ENCODE measurements at regions not wholly inside any gene's neighbourhood (a gene's known extent, or its start where the extent isn't known, plus 50 kb on each side); places are given as distances from the start of the nearest gene placed in this dataset.

DNA sequence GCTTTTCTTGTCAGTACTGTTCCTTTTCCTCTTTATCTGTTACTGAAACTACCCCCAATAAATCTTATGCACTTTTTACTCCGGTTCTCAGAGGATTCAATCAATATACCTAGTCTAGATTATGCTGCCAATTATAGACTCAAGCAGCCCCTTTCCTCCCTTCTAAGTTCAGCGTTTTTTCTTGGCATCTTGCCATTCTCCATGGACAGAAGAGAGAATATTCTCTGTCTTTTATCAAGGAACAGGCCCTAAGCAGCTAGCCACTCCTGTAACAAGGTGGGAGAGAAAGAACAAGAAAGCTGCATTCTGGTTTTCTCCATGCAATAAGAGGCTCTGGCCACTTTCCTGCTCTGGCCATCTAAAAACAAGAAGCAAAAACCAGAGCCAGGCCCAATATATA, 263.0 kb upstream of the ALG10 start:
- Histone ChIP-seq H3K4me3 (no peak overlapping the region), H3K9me2 (ENCODE audit: insufficient read depth) (no peaks in the 10 kb centered on the region), H3K4me2 (no peak overlapping the region), H3K27me3 (ENCODE audit: insufficient read depth, low read depth) (no peaks in the 10 kb centered on the region), H3K36me3 (ENCODE audit: low read depth) (no peaks in the 10 kb centered on the region), H2AFZ (no peak overlapping the region), H3K9me3 (ENCODE audit: insufficient read depth, low read depth) (no peaks in the 10 kb centered on the region; the same call in 1 of the 2 replicates), H3K4me1 (replicated peaks; ENCODE audit: insufficient read depth) (no peaks in the 10 kb centered on the region), H3F3A (ENCODE audit: insufficient read depth, low read depth) (no peaks in the 10 kb centered on the region), H3K79me2 (ENCODE audit: low read depth) (no peaks in the 10 kb centered on the region), H3K27ac (no peak overlapping the region), H4K20me1 (ENCODE audit: insufficient read depth) (no peaks in the 10 kb centered on the region)
- CTCF ChIA-PET: no interaction called here
- POLR2A ChIA-PET (ENCODE audit: unreplicated experiment): no interaction called here
- DNase-seq: no peak
- no peak for TF ChIP-seq EZH2 (IDR thresholded peaks at IDR 0.05; ENCODE audit: low read depth)
- TF ChIP-seq, protein P1, sequence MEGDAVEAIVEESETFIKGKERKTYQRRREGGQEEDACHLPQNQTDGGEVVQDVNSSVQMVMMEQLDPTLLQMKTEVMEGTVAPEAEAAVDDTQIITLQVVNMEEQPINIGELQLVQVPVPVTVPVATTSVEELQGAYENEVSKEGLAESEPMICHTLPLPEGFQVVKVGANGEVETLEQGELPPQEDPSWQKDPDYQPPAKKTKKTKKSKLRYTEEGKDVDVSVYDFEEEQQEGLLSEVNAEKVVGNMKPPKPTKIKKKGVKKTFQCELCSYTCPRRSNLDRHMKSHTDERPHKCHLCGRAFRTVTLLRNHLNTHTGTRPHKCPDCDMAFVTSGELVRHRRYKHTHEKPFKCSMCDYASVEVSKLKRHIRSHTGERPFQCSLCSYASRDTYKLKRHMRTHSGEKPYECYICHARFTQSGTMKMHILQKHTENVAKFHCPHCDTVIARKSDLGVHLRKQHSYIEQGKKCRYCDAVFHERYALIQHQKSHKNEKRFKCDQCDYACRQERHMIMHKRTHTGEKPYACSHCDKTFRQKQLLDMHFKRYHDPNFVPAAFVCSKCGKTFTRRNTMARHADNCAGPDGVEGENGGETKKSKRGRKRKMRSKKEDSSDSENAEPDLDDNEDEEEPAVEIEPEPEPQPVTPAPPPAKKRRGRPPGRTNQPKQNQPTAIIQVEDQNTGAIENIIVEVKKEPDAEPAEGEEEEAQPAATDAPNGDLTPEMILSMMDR (conservative IDR thresholded peaks at IDR 0.05): no peak
- intact Hi-C loops (cut with micrococcal nuclease; ENCODE audit: unreplicated experiment): no loop called here
- no TSS peak for BruUV-seq (replicated peaks)

- H3K4me2 ChIP-seq: no peak overlapping the region
- ChIA-PET POLR2A (ENCODE audit: unreplicated experiment) (no interaction called here), CTCF (no interaction called here)
- no peak for TF ChIP-seq EZH2 (IDR thresholded peaks at IDR 0.05; ENCODE audit: low read depth)
- TF ChIP-seq, protein P1 (conservative IDR thresholded peaks at IDR 0.05): no peak
- no peaks in the 10 kb centered on the region for H4K20me1 ChIP-seq (ENCODE audit: insufficient read depth)
- H2AFZ ChIP-seq: no peak overlapping the region
- intact Hi-C loops (cut with micrococcal nuclease; ENCODE audit: unreplicated experiment): no loop called here
- H3K4me3 ChIP-seq: no peak overlapping the region
- H3K27ac ChIP-seq: no peak overlapping the region
- no peaks in the 10 kb centered on the region for H3F3A ChIP-seq (ENCODE audit: insufficient read depth, low read depth)
- H3K9me3 ChIP-seq (ENCODE audit: insufficient read depth, low read depth): no peaks in the 10 kb centered on the region; the same call in 1 of the 2 replicates
- no peaks in the 10 kb centered on the region for H3K4me1 ChIP-seq (replicated peaks; ENCODE audit: insufficient read depth)
- no TSS peak for BruUV-seq (replicated peaks)
- H3K9me2 ChIP-seq (ENCODE audit: insufficient read depth): peaks cover 15% of the 10 kb centered on the region; the same call in 1 of the 2 replicates
- DNase-seq: no peak
- H3K27me3 ChIP-seq (ENCODE audit: insufficient read depth, low read depth): no peaks in the 10 kb centered on the region
- no peaks in the 10 kb centered on the region for H3K79me2 ChIP-seq (ENCODE audit: low read depth)
- no peaks in the 10 kb centered on the region for H3K36me3 ChIP-seq (ENCODE audit: low read depth)
Measured at GRCh38 chr12:33763331-33763730, 259.0 kb upstream of the ALG10 start.

- TF ChIP-seq EZH2 (IDR thresholded peaks at IDR 0.05; ENCODE audit: low read depth): no peak
- TF ChIP-seq, protein P1 (conservative IDR thresholded peaks at IDR 0.05): no peak
- H2AFZ ChIP-seq: no peak overlapping the region
Measured at GRCh38 chr12:33770652-33771051, 251.6 kb upstream of the ALG10 start.

More at GRCh38 chr12:33770652-33771051, 251.6 kb upstream of the ALG10 start:
- no TSS peak for BruUV-seq (replicated peaks)
- intact Hi-C loops (cut with micrococcal nuclease; ENCODE audit: unreplicated experiment): no loop called here
- DNase-seq: no peak
- no peaks in the 10 kb centered on the region for H3K4me1 ChIP-seq (replicated peaks; ENCODE audit: insufficient read depth)
- ChIA-PET CTCF (no interaction called here), POLR2A (ENCODE audit: unreplicated experiment) (no interaction called here)
- no peak overlapping the region for H3K4me2 ChIP-seq
- no peaks in the 10 kb centered on the region for H3K79me2 ChIP-seq (ENCODE audit: low read depth)
- H3K36me3 ChIP-seq (ENCODE audit: low read depth): no peaks in the 10 kb centered on the region
- H3F3A ChIP-seq (ENCODE audit: insufficient read depth, low read depth): no peaks in the 10 kb centered on the region
- no peak overlapping the region for H3K27ac ChIP-seq
- H3K4me3 ChIP-seq: no peak overlapping the region
- no peaks in the 10 kb centered on the region for H3K27me3 ChIP-seq (ENCODE audit: insufficient read depth, low read depth)
- H3K9me2 ChIP-seq (ENCODE audit: insufficient read depth): peaks cover 18% of the 10 kb centered on the region; the same call in 1 of the 2 replicates
- no peaks in the 10 kb centered on the region for H4K20me1 ChIP-seq (ENCODE audit: insufficient read depth)
- H3K9me3 ChIP-seq (ENCODE audit: insufficient read depth, low read depth): no peaks in the 10 kb centered on the region

Measured in PC-9 (cell line).